ENCODE measurements at regions not wholly inside any gene's neighbourhood (a gene's known extent, or its start where the extent isn't known, plus 50 kb on each side); places are given as distances from the start of the nearest gene placed in this dataset.

DNA sequence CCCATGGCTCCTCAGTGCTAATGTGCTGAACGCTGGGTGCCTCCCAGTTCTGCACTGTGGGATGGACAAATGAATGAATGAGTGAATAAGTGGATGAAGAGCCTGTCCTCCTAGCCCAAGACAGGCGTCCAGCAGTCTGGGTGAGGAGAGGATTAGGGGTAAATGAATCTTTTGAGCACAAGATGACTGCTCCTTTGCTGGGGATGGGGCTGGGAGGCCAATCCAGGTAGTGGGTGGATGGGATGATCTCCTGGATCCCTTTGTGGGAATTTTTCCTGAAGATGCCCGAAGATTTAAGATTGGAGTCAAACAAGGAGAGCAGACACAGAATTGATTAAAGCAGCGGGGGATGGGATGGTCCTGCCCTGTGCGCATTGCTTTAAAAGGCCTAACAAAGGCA, 65.3 kb upstream of the MLN start:
- in situ Hi-C loops (cut with HindIII; ENCODE audit: low sequenced_read_pairs) = no loop called here
- DNase-seq (ENCODE audit: low read depth, low spot score) = no peak
- TF ChIP-seq, protein P1, sequence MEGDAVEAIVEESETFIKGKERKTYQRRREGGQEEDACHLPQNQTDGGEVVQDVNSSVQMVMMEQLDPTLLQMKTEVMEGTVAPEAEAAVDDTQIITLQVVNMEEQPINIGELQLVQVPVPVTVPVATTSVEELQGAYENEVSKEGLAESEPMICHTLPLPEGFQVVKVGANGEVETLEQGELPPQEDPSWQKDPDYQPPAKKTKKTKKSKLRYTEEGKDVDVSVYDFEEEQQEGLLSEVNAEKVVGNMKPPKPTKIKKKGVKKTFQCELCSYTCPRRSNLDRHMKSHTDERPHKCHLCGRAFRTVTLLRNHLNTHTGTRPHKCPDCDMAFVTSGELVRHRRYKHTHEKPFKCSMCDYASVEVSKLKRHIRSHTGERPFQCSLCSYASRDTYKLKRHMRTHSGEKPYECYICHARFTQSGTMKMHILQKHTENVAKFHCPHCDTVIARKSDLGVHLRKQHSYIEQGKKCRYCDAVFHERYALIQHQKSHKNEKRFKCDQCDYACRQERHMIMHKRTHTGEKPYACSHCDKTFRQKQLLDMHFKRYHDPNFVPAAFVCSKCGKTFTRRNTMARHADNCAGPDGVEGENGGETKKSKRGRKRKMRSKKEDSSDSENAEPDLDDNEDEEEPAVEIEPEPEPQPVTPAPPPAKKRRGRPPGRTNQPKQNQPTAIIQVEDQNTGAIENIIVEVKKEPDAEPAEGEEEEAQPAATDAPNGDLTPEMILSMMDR (IDR thresholded peaks at IDR 0.05; ENCODE audit: low read depth, low read length) = no peak
- H3K4me3 ChIP-seq (ENCODE audit: low read depth, low read length) = no peak overlapping the region

DNA sequence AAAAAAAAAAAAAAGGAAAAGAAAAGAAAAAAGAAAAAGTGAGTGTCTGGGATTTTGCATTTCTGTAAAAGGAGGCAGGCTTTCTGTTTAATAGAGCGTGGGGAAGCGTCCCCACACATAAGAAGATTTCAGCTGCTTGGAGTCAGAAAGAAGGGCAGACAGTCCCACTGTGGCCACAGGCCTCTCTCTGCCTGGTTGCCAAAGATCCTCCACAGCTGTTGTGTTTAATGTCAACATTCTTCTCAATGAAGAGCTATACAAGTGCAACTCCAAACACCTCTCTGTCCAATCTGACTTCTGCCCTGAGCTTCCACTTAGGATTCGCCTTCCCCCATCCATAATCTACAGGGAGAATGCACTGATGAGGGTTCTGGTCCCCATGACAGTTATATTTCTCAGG, 64.3 kb upstream of the MLN start:
- no peak overlapping the region for H3K4me3 ChIP-seq (ENCODE audit: low read depth, low read length)
- TF ChIP-seq, protein P1 (IDR thresholded peaks at IDR 0.05; ENCODE audit: low read depth, low read length) = no peak
- no peak for DNase-seq (ENCODE audit: low read depth, low spot score)
- in situ Hi-C loops (cut with HindIII; ENCODE audit: low sequenced_read_pairs) = no loop called here

DNA sequence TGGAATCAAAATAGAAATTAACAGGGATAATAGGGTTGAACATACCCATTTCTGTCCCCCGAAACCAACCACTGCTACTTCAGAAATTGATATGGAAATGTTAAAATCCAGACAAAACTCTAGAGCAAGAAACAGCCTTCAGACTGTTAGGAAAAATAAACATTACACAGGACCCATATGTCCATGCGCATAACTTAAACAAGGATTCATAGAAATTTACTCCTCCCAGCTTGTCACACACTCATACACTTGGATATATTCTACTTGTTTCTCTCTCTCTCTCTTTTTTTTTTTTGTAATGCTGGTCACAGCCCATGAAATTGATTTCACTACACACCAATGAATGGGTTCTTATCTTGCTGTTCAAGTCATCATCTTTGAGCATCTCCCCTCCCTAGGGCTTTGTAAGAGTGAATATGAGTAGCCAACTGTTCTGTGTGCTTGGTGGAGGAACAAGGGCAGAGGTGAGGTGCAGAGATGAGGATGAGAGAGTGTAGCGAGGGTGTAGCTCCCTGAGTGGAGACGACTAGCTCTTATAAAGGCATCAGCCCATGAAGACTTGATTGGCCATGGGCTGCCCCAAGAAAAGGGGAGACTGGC, 61.8 kb upstream of the MLN start:
- in situ Hi-C loops (cut with HindIII; ENCODE audit: low sequenced_read_pairs) = no loop called here
- H3K4me3 ChIP-seq (ENCODE audit: low read depth, low read length) = no peak overlapping the region

DNA sequence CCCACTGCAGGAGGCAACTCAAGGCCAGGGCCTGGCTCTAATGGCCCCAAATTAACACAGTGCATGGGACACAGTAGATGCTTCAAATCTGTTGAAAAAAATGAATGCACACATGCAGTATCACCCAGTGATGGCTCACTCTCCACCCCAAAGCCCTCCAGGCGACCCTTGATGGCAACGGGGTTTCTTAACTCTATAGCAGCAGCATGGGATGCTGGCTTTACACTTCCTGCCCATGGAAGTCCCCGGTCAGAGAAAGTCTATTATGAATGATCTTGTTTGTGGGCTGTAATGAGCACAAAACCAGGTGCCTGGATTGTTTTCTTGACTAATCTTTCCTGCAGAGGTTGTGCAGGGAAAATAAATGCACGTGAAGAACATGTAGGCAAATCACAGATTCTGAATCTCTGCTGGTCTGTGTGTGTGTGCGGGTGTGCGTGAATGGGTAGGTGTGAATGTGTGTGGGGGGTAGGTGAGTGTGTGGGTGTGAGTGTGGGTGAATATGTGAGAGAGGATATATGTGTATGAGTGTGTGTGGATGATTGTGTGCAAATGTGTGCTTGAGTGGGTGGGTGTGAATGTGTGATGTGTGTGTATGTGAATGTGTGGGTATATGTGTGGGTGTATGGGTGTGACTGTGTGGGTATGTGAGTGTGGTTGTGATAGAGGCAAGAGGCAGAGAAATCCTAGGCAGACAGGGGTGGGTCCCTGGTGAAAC, 60.1 kb upstream of the MLN start:
- H3K4me3 ChIP-seq (ENCODE audit: low read depth, low read length) = no peak overlapping the region
- TF ChIP-seq, protein P1 (IDR thresholded peaks at IDR 0.05; ENCODE audit: low read depth, low read length) = no peak
- no peak for DNase-seq (ENCODE audit: low read depth, low spot score)
- in situ Hi-C loops (cut with HindIII; ENCODE audit: low sequenced_read_pairs) = no loop called here

More for the DNA sequence above, 61.8 kb upstream of the MLN start:
- no peak for DNase-seq (ENCODE audit: low read depth, low spot score)
- TF ChIP-seq, protein P1 (IDR thresholded peaks at IDR 0.05; ENCODE audit: low read depth, low read length) = no peak

DNA sequence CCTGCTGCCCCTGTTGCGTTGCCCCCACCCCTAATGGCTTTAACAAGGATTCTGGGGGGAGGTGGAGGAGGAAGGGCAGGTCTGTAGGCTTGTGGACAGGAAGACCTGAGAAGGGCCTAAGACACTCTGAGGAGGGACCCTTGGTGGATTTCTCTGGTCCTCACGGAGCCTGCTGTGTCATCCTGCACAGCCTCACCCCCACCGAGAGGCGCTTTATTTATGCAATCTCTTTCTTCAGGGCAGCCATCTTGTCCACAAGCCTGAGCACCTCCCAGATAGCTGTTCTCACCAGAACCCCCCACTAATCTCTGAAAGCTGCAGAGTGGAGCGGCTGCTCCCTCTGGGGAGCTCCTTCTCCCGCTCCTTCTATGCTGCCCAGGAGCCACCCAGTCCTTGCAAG, 59.3 kb upstream of the MLN start:
- in situ Hi-C loops (cut with HindIII; ENCODE audit: low sequenced_read_pairs) = no loop called here
- TF ChIP-seq, protein P1 (IDR thresholded peaks at IDR 0.05; ENCODE audit: low read depth, low read length) = no peak
- no peak overlapping the region for H3K4me3 ChIP-seq (ENCODE audit: low read depth, low read length)
- DNase-seq (ENCODE audit: low read depth, low spot score) = no peak

DNA sequence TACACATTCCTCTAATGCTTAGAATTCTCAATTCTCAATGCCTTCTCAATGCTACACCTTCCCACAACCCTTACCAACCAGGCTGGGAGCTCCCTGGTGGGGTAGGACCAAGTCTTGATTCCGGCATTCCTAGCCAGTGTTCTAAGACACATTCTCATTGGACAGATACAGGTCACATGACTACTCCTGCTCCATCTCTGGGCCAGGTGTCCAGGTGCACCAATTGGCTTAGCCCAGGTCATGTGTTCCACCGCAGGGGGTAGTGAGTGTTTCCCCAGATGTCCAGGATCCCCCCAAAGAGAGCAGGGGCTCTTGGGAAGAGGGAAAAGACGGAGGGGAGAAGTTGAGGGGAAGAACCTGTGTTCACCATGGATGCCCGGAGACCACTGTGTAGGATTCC, 58.7 kb upstream of the MLN start:
- TF ChIP-seq, protein P1 (IDR thresholded peaks at IDR 0.05; ENCODE audit: low read depth, low read length) = no peak
- no peak overlapping the region for H3K4me3 ChIP-seq (ENCODE audit: low read depth, low read length)
- in situ Hi-C loops (cut with HindIII; ENCODE audit: low sequenced_read_pairs) = no loop called here
- no peak for DNase-seq (ENCODE audit: low read depth, low spot score)
